HUES6 (cell line): ENCODE measurements at regions not wholly inside any gene's neighbourhood (a gene's known extent, or its start where the extent isn't known, plus 50 kb on each side); places are given as distances from the start of the nearest gene placed in this dataset.

Experiments used
- H3K27ac ChIP-seq: 2 replicates; pipeline ENCODE4 v1.7.0; 2013; ENCODE audit warnings: low read depth, mild to moderate bottlenecking, low read length, inconsistent platforms
- H3K27me3 ChIP-seq: 2 replicates; pipeline ENCODE4 v1.6.1; 2013; ENCODE audit warnings: low read length; ENCODE audit not compliant: control insufficient read depth, insufficient read depth
- H3K36me3 ChIP-seq: 2 replicates; pipeline ENCODE4 v1.6.1; 2013; ENCODE audit warnings: low read length; ENCODE audit not compliant: control insufficient read depth, insufficient read depth
- H3K4me1 ChIP-seq: 2 replicates; pipeline ENCODE4 v1.6.1; 2013; ENCODE audit warnings: low read length; ENCODE audit not compliant: control insufficient read depth, insufficient read depth
- H3K4me3 ChIP-seq: 2 replicates; pipeline ENCODE4 v1.5.1; 2013; ENCODE audit warnings: low read depth, low read length
- H3K9ac ChIP-seq: one replicate; pipeline ENCODE4 v1.6.1; 2013; ENCODE audit warnings: mild to moderate bottlenecking, low read length
- H3K9me3 ChIP-seq: 2 replicates; pipeline ENCODE4 v1.6.1; 2013; ENCODE audit warnings: low read depth, low read length; ENCODE audit not compliant: control insufficient read depth, insufficient read depth

DNA sequence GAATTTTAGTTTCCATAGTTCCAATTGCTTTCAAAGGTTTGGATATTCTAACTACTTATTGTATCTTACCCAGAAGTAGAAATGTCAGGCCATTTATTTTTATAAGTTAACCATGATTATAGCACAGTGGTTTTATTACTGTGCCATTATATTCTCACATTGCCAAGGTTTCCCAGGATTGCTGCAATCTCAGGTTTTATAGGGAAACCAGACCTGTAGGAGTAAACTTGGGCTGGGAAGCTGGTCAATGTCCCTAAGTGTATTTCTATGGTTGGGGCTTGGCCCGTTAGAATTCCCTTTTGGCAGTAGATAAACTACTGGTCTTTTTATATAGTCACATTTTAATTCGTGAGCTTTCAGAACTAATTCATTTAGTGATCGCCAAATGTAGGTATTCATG is 396.6 kb upstream of the KCNN2 start:
- no peak overlapping the region for H3K9ac ChIP-seq
- no peak overlapping the region for H3K27ac ChIP-seq
- no peaks in the 10 kb centered on the region for H3K9me3 ChIP-seq
- H3K4me3 ChIP-seq: no peak overlapping the region
- no peaks in the 10 kb centered on the region for H3K36me3 ChIP-seq
- H3K4me1 ChIP-seq: no peaks in the 10 kb centered on the region
- no peaks in the 10 kb centered on the region for H3K27me3 ChIP-seq

GRCh38 chr5:113969901-113970300 is 392.0 kb upstream of the KCNN2 start:
- no peaks in the 10 kb centered on the region for H3K27me3 ChIP-seq
- no peaks in the 10 kb centered on the region for H3K9me3 ChIP-seq
- H3K9ac ChIP-seq: no peak overlapping the region
- no peak overlapping the region for H3K27ac ChIP-seq
- no peak overlapping the region for H3K4me3 ChIP-seq
- H3K36me3 ChIP-seq: no peaks in the 10 kb centered on the region
- no peaks in the 10 kb centered on the region for H3K4me1 ChIP-seq

DNA sequence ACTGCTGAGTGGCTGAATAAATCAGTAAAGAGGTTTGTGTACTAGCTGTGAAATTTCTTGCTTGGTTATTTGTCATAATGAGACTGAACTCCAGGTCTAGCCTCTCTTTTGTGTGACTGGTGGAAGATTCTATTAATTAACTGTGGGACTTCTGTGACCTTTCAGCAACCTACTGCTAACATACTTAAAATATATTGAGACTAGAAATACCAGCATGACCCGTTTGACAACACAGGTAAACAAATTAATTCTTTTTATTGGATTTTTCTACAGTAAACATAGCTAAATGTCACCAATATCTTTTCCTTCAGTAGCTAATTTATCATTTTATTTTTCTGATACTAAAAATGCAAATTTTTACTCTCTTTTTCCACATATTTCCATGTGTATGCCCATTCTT is 390.4 kb upstream of the KCNN2 start:
- Histone ChIP-seq H3K27ac (no peak overlapping the region), H3K36me3 (no peaks in the 10 kb centered on the region), H3K27me3 (no peaks in the 10 kb centered on the region), H3K9ac (no peak overlapping the region), H3K4me3 (no peak overlapping the region), H3K9me3 (no peaks in the 10 kb centered on the region), H3K4me1 (no peaks in the 10 kb centered on the region)

DNA sequence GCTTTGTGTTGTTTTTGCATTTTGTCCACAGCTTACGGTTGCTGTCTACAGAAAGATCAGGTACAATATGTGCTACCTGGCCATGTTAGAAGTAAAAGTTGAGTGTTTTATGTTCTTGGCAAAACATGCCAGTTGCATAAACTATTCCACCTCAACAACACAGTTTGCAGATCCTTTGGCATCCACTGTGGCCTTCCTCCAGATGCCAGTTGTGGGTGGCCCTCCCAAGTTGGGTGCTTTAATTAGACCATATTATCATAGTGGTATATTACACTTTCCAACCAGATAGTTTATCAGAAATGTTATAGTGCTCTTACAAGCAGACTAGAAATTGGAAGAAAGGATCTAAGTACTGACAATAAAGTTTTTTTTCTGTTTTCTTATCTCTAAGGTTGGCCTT is 386.9 kb upstream of the KCNN2 start:
- H3K27me3 ChIP-seq: no peaks in the 10 kb centered on the region
- no peaks in the 10 kb centered on the region for H3K4me1 ChIP-seq
- no peak overlapping the region for H3K27ac ChIP-seq
- H3K36me3 ChIP-seq: no peaks in the 10 kb centered on the region
- H3K4me3 ChIP-seq: no peak overlapping the region
- no peaks in the 10 kb centered on the region for H3K9me3 ChIP-seq
- no peak overlapping the region for H3K9ac ChIP-seq

- H3K36me3 ChIP-seq: no peaks in the 10 kb centered on the region
- H3K27me3 ChIP-seq: no peaks in the 10 kb centered on the region
- no peak overlapping the region for H3K27ac ChIP-seq
- no peaks in the 10 kb centered on the region for H3K4me1 ChIP-seq
- no peaks in the 10 kb centered on the region for H3K9me3 ChIP-seq
- no peak overlapping the region for H3K4me3 ChIP-seq
- no peak overlapping the region for H3K9ac ChIP-seq
Observed at GRCh38 chr5:113984928-113985327, 376.9 kb upstream of the KCNN2 start.

DNA sequence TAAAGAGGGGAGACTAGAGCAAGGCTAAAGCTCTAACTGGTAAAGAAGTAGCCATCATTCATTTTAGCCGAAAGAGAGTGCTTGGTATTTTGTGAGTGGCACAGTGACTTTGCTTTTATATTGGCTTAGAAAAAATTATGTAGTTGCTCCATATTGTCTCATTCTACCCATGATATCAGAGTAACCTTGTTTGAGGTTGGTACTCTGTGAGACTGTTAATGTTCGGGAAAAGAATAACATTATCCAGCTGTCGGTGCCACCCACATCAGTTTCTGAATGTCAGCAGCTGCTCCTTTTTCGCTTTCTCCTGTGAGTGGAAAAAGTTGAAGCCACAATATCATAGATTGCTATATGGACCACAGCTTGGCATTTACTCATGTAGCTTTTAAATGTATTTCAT is 376.4 kb upstream of the KCNN2 start:
- H3K9me3 ChIP-seq: no peaks in the 10 kb centered on the region
- no peaks in the 10 kb centered on the region for H3K4me1 ChIP-seq

GRCh38 chr5:113989278-113989912 is 372.5 kb upstream of the KCNN2 start:
- no peaks in the 10 kb centered on the region for H3K36me3 ChIP-seq
- H3K27ac ChIP-seq: no peak overlapping the region
- H3K4me3 ChIP-seq: no peak overlapping the region
- H3K9me3 ChIP-seq: no peaks in the 10 kb centered on the region
- no peak overlapping the region for H3K9ac ChIP-seq
- H3K4me1 ChIP-seq: no peaks in the 10 kb centered on the region
- no peaks in the 10 kb centered on the region for H3K27me3 ChIP-seq

More for the DNA sequence above, 376.4 kb upstream of the KCNN2 start:
- no peak overlapping the region for H3K27ac ChIP-seq
- H3K4me3 ChIP-seq: no peak overlapping the region
- H3K36me3 ChIP-seq: no peaks in the 10 kb centered on the region
- H3K9ac ChIP-seq: no peak overlapping the region
- H3K27me3 ChIP-seq: no peaks in the 10 kb centered on the region

- no peak overlapping the region for H3K4me3 ChIP-seq
- no peaks in the 10 kb centered on the region for H3K36me3 ChIP-seq
- no peak overlapping the region for H3K9ac ChIP-seq
- no peaks in the 10 kb centered on the region for H3K9me3 ChIP-seq
- no peaks in the 10 kb centered on the region for H3K27me3 ChIP-seq
- no peaks in the 10 kb centered on the region for H3K4me1 ChIP-seq
- no peak overlapping the region for H3K27ac ChIP-seq
Observed at GRCh38 chr5:113989913-113990305, 372.0 kb upstream of the KCNN2 start.

DNA sequence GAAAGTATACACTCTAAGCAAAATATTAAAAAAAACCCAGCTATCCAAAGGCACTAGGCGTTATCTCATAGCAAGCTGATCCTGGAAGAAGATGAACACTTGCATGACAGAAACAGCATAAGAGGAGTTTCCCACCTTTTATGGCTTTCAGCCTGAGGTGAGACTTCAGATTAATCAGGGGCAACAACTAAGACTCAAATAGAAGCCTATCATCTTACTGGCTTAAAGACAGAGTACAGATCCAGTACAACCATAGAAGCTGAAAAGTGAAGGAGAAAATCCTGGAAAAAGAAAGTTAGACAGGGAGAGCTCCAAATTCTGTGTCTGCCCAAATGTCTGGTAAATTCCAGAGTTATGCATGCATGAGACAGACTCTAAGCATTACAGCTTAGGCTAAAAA is 360.8 kb upstream of the KCNN2 start:
- no peak overlapping the region for H3K27ac ChIP-seq
- H3K27me3 ChIP-seq: no peaks in the 10 kb centered on the region
- no peak overlapping the region for H3K9ac ChIP-seq
- no peaks in the 10 kb centered on the region for H3K9me3 ChIP-seq
- H3K4me1 ChIP-seq: no peaks in the 10 kb centered on the region
- H3K4me3 ChIP-seq: no peak overlapping the region
- H3K36me3 ChIP-seq: no peaks in the 10 kb centered on the region

DNA sequence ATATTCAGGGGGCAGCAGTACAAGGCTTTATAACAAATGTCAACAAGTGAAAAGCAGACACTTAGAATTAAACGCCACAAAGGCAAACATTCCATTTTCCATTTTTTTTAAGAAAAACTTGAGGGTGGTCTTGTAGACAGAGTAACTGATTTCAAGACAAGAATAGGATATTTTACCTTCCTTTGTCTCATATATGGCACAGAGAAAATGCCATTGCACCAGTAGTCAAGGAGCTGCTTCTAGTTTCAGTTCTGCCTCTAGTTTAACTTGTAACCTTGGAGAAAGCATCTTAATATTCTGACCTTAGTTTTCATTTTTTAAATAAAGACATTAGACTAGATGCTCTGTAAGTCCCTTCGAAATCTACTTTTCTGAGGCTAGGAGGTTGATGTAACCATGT is 355.3 kb upstream of the KCNN2 start:
- H3K27me3 ChIP-seq: no peaks in the 10 kb centered on the region
- H3K4me3 ChIP-seq: no peak overlapping the region
- no peaks in the 10 kb centered on the region for H3K9me3 ChIP-seq
- no peaks in the 10 kb centered on the region for H3K4me1 ChIP-seq
- no peak overlapping the region for H3K27ac ChIP-seq
- no peak overlapping the region for H3K9ac ChIP-seq
- no peaks in the 10 kb centered on the region for H3K36me3 ChIP-seq

- Histone ChIP-seq H3K4me3 (no peak overlapping the region), H3K4me1 (no peaks in the 10 kb centered on the region), H3K9me3 (no peaks in the 10 kb centered on the region), H3K36me3 (no peaks in the 10 kb centered on the region), H3K27me3 (no peaks in the 10 kb centered on the region), H3K27ac (no peak overlapping the region), H3K9ac (no peak overlapping the region)
Observed at GRCh38 chr5:114007678-114008077, 354.2 kb upstream of the KCNN2 start.

- no peaks in the 10 kb centered on the region for H3K27me3 ChIP-seq
- H3K4me3 ChIP-seq: no peak overlapping the region
- no peak overlapping the region for H3K27ac ChIP-seq
- no peaks in the 10 kb centered on the region for H3K36me3 ChIP-seq
- H3K9me3 ChIP-seq: no peaks in the 10 kb centered on the region
- no peaks in the 10 kb centered on the region for H3K4me1 ChIP-seq
- no peak overlapping the region for H3K9ac ChIP-seq
Observed at GRCh38 chr5:114010362-114010761, 351.5 kb upstream of the KCNN2 start.
